GM23338 (cell line): ENCODE measurements at regions not wholly inside any gene's neighbourhood (a gene's known extent, or its start where the extent isn't known, plus 50 kb on each side); places are given as distances from the start of the nearest gene placed in this dataset.

Experiments used
- CREB1 ChIP-seq: fragments of 250-450 bp; sonication (Bioruptor Pico); IDR thresholded peaks from 2 replicates; pipeline ENCODE4 v1.5.0; 2020; ENCODE audit warnings: low read depth, mild to moderate bottlenecking, moderate library complexity
- EZH2 ChIP-seq: fragments of 200-600 bp; sonication (generic); IDR thresholded peaks from one replicate; pipeline ENCODE4 v1.8.0; 2017; ENCODE audit warnings: antibody characterized with exemption, mild to moderate bottlenecking, low read depth; ENCODE audit not compliant: unreplicated experiment
- JUNB ChIP-seq: IDR thresholded peaks from one replicate; pipeline ENCODE4 v1.6.1; 2016; ENCODE audit warnings: antibody characterized with exemption; ENCODE audit not compliant: unreplicated experiment
- NANOG ChIP-seq: IDR thresholded peaks from 2 replicates; pipeline ENCODE4 v1.6.1; 2016; ENCODE audit warnings: antibody characterized with exemption, borderline replicate concordance
- POLR2AphosphoS5 ChIP-seq: IDR thresholded peaks from 2 replicates; pipeline ENCODE4 v1.6.1; 2016; ENCODE audit warnings: antibody characterized with exemption, low read depth
- TF ChIP-seq, protein P1 (sequence below), 2 experiments: fragments of 200-600 bp in 1 of 2; sonication (generic) in 1 of 2; conservative IDR thresholded peaks; 2 replicates each; pipeline versions ENCODE4 v1.5.1 to v1.6.1; 2016 to 2017; ENCODE audit warnings: antibody characterized with exemption in 2 of 2, low read depth in 2 of 2, mild to moderate bottlenecking in 2 of 2, moderate library complexity in 1 of 2
- TF ChIP-seq, protein P2 (sequence below): IDR thresholded peaks from one replicate; pipeline ENCODE4 v1.6.1; 2018; ENCODE audit warnings: antibody characterized with exemption; ENCODE audit not compliant: unreplicated experiment

DNA sequence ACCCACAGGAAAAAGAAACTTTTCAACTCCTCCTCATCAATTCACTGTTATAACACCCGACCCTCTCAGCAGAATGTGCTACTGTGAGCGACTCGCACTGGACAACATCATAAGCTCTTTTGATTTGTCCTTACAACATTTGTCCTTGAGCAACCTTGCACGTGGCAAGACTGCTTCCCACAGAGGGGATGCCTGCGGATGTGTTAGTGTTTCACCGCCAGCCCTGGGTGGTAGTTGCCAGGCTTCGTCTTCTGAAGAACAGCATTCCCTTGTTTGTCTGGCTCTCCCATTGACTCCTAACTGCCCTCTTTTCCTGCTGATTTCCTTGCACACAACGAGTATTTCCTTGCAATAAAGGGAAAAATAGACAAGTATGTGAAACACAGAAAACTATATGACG, 111.4 kb upstream of the SLC7A1 start:
- TF ChIP-seq, protein P1, sequence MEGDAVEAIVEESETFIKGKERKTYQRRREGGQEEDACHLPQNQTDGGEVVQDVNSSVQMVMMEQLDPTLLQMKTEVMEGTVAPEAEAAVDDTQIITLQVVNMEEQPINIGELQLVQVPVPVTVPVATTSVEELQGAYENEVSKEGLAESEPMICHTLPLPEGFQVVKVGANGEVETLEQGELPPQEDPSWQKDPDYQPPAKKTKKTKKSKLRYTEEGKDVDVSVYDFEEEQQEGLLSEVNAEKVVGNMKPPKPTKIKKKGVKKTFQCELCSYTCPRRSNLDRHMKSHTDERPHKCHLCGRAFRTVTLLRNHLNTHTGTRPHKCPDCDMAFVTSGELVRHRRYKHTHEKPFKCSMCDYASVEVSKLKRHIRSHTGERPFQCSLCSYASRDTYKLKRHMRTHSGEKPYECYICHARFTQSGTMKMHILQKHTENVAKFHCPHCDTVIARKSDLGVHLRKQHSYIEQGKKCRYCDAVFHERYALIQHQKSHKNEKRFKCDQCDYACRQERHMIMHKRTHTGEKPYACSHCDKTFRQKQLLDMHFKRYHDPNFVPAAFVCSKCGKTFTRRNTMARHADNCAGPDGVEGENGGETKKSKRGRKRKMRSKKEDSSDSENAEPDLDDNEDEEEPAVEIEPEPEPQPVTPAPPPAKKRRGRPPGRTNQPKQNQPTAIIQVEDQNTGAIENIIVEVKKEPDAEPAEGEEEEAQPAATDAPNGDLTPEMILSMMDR (conservative IDR thresholded peaks at IDR 0.05; ENCODE audit: low read depth in 2 of 2) = no peak
- TF ChIP-seq EZH2 (no peak), POLR2AphosphoS5 (no peak), NANOG (no peak), JUNB (no peak), CREB1 (CRISPR knock-in tag) (no peak)
- TF ChIP-seq, protein P2, sequence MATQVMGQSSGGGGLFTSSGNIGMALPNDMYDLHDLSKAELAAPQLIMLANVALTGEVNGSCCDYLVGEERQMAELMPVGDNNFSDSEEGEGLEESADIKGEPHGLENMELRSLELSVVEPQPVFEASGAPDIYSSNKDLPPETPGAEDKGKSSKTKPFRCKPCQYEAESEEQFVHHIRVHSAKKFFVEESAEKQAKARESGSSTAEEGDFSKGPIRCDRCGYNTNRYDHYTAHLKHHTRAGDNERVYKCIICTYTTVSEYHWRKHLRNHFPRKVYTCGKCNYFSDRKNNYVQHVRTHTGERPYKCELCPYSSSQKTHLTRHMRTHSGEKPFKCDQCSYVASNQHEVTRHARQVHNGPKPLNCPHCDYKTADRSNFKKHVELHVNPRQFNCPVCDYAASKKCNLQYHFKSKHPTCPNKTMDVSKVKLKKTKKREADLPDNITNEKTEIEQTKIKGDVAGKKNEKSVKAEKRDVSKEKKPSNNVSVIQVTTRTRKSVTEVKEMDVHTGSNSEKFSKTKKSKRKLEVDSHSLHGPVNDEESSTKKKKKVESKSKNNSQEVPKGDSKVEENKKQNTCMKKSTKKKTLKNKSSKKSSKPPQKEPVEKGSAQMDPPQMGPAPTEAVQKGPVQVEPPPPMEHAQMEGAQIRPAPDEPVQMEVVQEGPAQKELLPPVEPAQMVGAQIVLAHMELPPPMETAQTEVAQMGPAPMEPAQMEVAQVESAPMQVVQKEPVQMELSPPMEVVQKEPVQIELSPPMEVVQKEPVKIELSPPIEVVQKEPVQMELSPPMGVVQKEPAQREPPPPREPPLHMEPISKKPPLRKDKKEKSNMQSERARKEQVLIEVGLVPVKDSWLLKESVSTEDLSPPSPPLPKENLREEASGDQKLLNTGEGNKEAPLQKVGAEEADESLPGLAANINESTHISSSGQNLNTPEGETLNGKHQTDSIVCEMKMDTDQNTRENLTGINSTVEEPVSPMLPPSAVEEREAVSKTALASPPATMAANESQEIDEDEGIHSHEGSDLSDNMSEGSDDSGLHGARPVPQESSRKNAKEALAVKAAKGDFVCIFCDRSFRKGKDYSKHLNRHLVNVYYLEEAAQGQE = no peak
